DND-41 (cell line): ENCODE measurements at regions not wholly inside any gene's neighbourhood (a gene's known extent, or its start where the extent isn't known, plus 50 kb on each side); places are given as distances from the start of the nearest gene placed in this dataset.

ENCODE experiments used
- ATAC-seq: fragments of 200-7000 bp; cut with Tn5 transposase; 3 replicates; pipeline ENCODE4 v1.9.1; 2021; ENCODE audit warnings: low read depth; ENCODE audit not compliant: insufficient read depth
- DNase-seq: peaks from one replicate; pipeline ENCODE4 v3.0.0-alpha.2; 2020
- H2AFZ ChIP-seq: 2 replicates; pipeline ENCODE4 v1.6.0; 2012; ENCODE audit warnings: low read depth, low read length
- H3K27ac ChIP-seq: 2 replicates; pipeline ENCODE4 v1.5.1; 2012; ENCODE audit warnings: low read length, inconsistent platforms
- H3K27me3 ChIP-seq: fragments of 200-600 bp; sonication (generic); 2 replicates; pipeline ENCODE4 v1.6.0; 2012; ENCODE audit warnings: low read length, mild to moderate bottlenecking, inconsistent platforms; ENCODE audit not compliant: insufficient read depth, poor library complexity
- H3K36me3 ChIP-seq: 2 replicates; pipeline ENCODE4 v1.5.1; 2012; ENCODE audit warnings: low read length, inconsistent platforms; ENCODE audit not compliant: insufficient read depth
- H3K4me1 ChIP-seq: 2 replicates; pipeline ENCODE4 v1.5.1; 2012; ENCODE audit warnings: mild to moderate bottlenecking, low read length; ENCODE audit not compliant: insufficient read depth
- H3K4me2 ChIP-seq: 2 replicates; pipeline ENCODE4 v1.6.0; 2012; ENCODE audit warnings: mild to moderate bottlenecking, moderate library complexity, low read length, inconsistent platforms; ENCODE audit not compliant: insufficient read depth
- H3K4me3 ChIP-seq, 2 experiments: fragments of 200-600 bp in 1 of 2; shearing (Covaris generic) in 1 of 2; 2 replicates each; pipeline ENCODE4 v1.5.1; 2012 to 2016; ENCODE audit warnings: inconsistent platforms in 2 of 2, low read length in 2 of 2, mild to moderate bottlenecking in 2 of 2, low read depth in 1 of 2, moderate library complexity in 1 of 2
- H3K79me2 ChIP-seq: 2 replicates; pipeline ENCODE4 v1.6.0; 2012; ENCODE audit warnings: low read length, inconsistent platforms; ENCODE audit not compliant: insufficient read depth
- H3K9ac ChIP-seq: 2 replicates; pipeline ENCODE4 v1.6.0; 2012; ENCODE audit warnings: low read depth, mild to moderate bottlenecking, inconsistent platforms, low read length, moderate library complexity
- H3K9me3 ChIP-seq: 2 replicates; pipeline ENCODE4 v1.5.1; 2012; ENCODE audit warnings: low read length, moderate library complexity, mild to moderate bottlenecking, inconsistent platforms; ENCODE audit not compliant: insufficient read depth, severe bottlenecking
- H4K20me1 ChIP-seq: 2 replicates; pipeline ENCODE4 v1.6.0; 2012; ENCODE audit warnings: low read length; ENCODE audit not compliant: insufficient read depth
- EZH2 ChIP-seq: IDR thresholded peaks from 3 replicates; pipeline ENCODE4 v1.6.1; 2012; ENCODE audit warnings: borderline replicate concordance, low read depth, mild to moderate bottlenecking, moderate library complexity, low read length, inconsistent platforms; ENCODE audit not compliant: severe bottlenecking
- TF ChIP-seq, protein P1 (sequence below): IDR thresholded peaks from 2 replicates; pipeline ENCODE4 v1.5.1; 2012; ENCODE audit warnings: borderline replicate concordance, low read length, moderate library complexity, mild to moderate bottlenecking; ENCODE audit not compliant: poor library complexity, severe bottlenecking; ENCODE audit errors: extremely low read depth

DNA sequence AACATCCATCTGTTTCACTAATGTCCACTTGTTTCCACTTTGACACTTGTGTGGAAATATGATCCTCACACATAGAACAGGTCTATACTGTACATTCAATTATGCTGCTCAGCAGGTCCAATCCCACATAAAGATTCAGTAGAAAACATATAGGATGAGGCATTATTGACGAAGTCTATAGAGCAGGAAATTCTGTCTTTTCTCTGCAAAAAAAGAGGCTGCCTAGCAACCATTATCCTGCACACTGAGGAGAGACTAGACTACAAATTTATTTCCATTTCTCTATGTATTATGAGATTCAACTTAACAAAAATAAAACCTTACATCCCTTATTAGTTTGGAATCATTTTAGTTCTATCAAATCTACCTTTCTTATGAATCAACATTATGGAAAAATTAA, 204.6 kb upstream of the POM121L12 start:
- Histone ChIP-seq H4K20me1 (no peaks in the 10 kb centered on the region), H3K79me2 (no peaks in the 10 kb centered on the region), H3K27ac (no peak overlapping the region), H3K4me2 (no peak overlapping the region), H3K36me3 (no peaks in the 10 kb centered on the region), H3K4me1 (no peaks in the 10 kb centered on the region), H3K27me3 (no peaks in the 10 kb centered on the region), H3K9ac (no peak overlapping the region), H3K9me3 (no peaks in the 10 kb centered on the region), H3K4me3 (no peak overlapping the region), H2AFZ (no peak overlapping the region)
- no peak for TF ChIP-seq EZH2
- TF ChIP-seq, protein P1, sequence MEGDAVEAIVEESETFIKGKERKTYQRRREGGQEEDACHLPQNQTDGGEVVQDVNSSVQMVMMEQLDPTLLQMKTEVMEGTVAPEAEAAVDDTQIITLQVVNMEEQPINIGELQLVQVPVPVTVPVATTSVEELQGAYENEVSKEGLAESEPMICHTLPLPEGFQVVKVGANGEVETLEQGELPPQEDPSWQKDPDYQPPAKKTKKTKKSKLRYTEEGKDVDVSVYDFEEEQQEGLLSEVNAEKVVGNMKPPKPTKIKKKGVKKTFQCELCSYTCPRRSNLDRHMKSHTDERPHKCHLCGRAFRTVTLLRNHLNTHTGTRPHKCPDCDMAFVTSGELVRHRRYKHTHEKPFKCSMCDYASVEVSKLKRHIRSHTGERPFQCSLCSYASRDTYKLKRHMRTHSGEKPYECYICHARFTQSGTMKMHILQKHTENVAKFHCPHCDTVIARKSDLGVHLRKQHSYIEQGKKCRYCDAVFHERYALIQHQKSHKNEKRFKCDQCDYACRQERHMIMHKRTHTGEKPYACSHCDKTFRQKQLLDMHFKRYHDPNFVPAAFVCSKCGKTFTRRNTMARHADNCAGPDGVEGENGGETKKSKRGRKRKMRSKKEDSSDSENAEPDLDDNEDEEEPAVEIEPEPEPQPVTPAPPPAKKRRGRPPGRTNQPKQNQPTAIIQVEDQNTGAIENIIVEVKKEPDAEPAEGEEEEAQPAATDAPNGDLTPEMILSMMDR, result no peak
- ATAC-seq (no peak), DNase-seq (no peak)

DNA sequence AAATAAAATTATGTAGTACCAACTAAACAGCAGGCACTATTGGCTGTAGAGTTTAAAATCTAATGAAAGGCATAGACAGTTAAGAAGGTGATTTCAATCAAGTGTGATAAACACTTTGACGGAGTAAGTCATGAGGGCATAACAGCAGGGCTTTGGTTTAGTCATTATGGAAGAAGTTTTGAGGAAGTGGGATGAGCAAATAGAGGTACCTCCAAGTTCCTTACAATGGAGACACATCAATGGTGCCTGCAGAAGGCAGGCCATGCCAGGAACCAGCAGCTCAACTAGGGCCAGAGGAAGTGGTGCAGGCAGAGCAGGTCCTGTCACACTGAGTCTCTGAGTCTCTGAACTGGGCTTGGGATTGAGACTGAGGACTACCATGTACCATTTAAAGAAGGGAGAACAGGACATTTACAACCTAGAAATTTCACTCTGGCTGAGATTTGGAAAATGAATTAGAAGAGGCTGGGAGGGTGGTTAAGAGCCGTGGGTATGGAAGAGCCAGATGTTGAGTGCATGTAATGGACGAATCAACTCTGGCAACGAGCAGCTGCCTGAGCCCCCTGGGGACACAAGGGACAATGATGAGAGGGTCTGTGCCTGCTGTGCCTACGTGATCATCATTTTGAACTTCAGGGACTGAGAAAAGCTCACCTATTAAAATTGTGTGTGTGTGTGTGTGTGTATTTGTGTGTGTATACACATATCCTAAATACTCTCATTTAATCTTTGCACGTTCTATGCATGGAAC, 208.7 kb upstream of the POM121L12 start:
- Histone ChIP-seq H2AFZ (no peak overlapping the region), H3K4me3 (no peak overlapping the region), H3K9me3 (peaks cover 8% of the 10 kb centered on the region), H4K20me1 (no peaks in the 10 kb centered on the region), H3K27me3 (no peaks in the 10 kb centered on the region), H3K79me2 (no peaks in the 10 kb centered on the region), H3K9ac (no peak overlapping the region), H3K36me3 (no peaks in the 10 kb centered on the region), H3K4me2 (no peak overlapping the region), H3K27ac (no peak overlapping the region), H3K4me1 (no peaks in the 10 kb centered on the region)
- TF ChIP-seq EZH2, result no peak
- TF ChIP-seq, protein P1, result no peak
- no peak for DNase-seq
- no peak for ATAC-seq

DNA sequence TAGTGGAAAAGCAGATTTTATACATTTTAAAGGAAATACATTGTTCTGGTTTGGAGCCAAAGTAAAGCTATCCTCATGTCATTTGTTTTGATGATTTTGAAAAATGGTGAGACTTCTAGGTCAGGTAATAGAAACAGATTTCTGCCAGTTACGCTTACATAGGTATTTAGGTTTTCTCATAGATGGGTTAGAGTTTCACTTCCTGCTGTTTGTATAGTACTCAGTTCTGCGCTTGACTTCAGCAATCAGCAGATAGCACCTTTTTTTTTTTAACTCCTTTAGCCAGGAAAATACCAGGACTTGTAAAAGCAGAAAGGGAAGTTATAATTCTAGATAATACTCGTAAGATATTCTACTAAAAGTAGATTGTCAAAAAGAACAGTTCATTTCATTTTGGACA, 209.8 kb upstream of the POM121L12 start:
- H3K36me3 ChIP-seq, result no peaks in the 10 kb centered on the region
- H4K20me1 ChIP-seq, result no peaks in the 10 kb centered on the region
- TF ChIP-seq EZH2, result no peak
- TF ChIP-seq, protein P1, result no peak
- H3K4me2 ChIP-seq, result no peak overlapping the region
- no peak overlapping the region for H3K9ac ChIP-seq
- no peak for DNase-seq
- no peaks in the 10 kb centered on the region for H3K4me1 ChIP-seq
- no peak for ATAC-seq
- H3K9me3 ChIP-seq, result peaks cover 18% of the 10 kb centered on the region
- H3K4me3 ChIP-seq, result no peak overlapping the region
- no peaks in the 10 kb centered on the region for H3K79me2 ChIP-seq
- H3K27ac ChIP-seq, result no peak overlapping the region
- no peak overlapping the region for H2AFZ ChIP-seq
- no peaks in the 10 kb centered on the region for H3K27me3 ChIP-seq

DNA sequence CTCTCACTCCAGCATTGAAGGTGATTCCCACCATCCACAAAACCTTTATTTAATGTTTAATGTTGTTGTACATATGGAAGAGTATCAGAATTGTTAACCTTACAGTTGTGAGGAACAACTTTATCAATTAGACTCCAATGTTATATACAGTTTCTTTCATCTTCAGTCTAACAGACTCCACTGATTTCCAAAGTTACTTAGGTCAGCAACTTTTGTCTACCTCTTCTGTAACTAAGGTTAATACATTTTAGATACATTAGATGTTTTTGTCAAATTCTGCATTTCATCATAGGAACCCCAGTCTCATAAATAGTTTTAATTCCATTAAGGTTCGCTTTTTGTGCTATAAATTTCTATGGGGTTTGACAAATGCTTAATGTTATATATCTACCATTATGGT, 223.9 kb upstream of the POM121L12 start:
- Histone ChIP-seq H3K4me1 (no peaks in the 10 kb centered on the region), H3K79me2 (no peaks in the 10 kb centered on the region), H3K36me3 (no peaks in the 10 kb centered on the region), H4K20me1 (no peaks in the 10 kb centered on the region), H3K4me2 (no peak overlapping the region), H3K27me3 (no peaks in the 10 kb centered on the region), H3K9me3 (no peaks in the 10 kb centered on the region), H3K27ac (no peak overlapping the region), H3K9ac (no peak overlapping the region), H3K4me3 (no peak overlapping the region), H2AFZ (no peak overlapping the region)
- no peak for ATAC-seq
- DNase-seq, result no peak
- TF ChIP-seq, protein P1, result no peak
- TF ChIP-seq EZH2, result no peak
